ENCODE measurements at regions not wholly inside any gene's neighbourhood (a gene's known extent, or its start where the extent isn't known, plus 50 kb on each side); places are given as distances from the start of the nearest gene placed in this dataset.

DNA sequence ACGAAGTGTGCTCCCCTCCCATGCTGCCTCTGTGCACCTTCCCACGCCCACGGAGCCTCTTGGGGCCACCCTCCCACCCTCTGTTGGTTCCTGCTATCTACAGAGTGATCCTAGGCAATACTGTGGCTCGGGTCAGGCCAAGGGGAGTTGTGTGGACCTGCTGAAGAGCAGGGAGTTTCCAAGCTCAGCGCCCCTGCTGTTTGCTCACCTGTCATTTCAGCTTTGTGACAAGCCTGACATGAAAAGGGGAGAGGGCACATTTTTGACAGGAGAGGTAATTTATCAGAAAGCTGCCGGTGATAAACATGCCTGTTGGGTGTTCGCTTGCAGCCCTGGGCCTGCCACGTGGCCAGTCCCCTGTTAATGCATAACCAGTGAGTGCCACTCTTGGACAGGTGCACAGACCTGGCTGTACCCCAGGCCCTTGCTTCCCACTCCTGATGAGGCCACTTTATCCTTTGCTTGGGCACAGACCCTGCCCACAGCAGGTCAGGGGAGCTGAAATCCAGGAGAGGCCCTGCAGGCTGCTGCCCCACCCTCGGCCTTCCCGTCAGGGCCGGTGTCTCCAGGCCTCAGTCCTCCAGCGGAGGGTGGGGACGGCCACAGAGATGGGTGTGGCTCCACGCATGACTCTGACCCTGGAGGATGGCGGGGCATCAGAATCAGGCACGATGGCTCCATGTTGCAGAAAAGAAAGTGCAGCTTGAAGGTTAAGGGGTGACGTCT is 201.5 kb upstream of the GPR12 start:
- no TSS peak for BruUV-seq (replicated peaks)
- no peaks in the 10 kb centered on the region for H3K79me2 ChIP-seq (ENCODE audit: control insufficient read depth, insufficient read depth, low read length)
- no peaks in the 10 kb centered on the region for H3K9me3 ChIP-seq (replicated peaks; ENCODE audit: control insufficient read depth, insufficient read depth, low read depth, low read length)
- H3K4me3 ChIP-seq: no peak overlapping the region
- no peaks in the 10 kb centered on the region for H3K9me1 ChIP-seq (ENCODE audit: control insufficient read depth, insufficient read depth, low read length)
- WGBS (ENCODE audit: insufficient coverage, low coverage, missing lambda C conversion rate): 28% methylated on average over 9 of the region's 17 CpGs
- H3K27ac ChIP-seq (ENCODE audit: extremely low read depth, low read depth, low read length): no peak overlapping the region
- CTCF ChIA-PET (ENCODE audit: low intra/inter-chr PET ratio): no interaction called here
- H4K20me1 ChIP-seq (replicated peaks; ENCODE audit: control insufficient read depth, insufficient read depth, low read length): no peaks in the 10 kb centered on the region
- no peak overlapping the region for H3K9ac ChIP-seq (ENCODE audit: insufficient read depth in 1 of 2, low read depth in 2 of 2, low read length in 2 of 2)
- H3K27me3 ChIP-seq (ENCODE audit: control insufficient read depth in 2 of 2, insufficient read depth in 2 of 2, low read length in 2 of 2): no peaks in the 10 kb centered on the region; a peak in 1 of 5 replicates
- in situ Hi-C loops (cut with MboI): no loop called here
- H2AFZ ChIP-seq (ENCODE audit: low read depth, low read length): peak overlapping the region; percentile 63; the same call in 1 of the 2 replicates
- FAIRE-seq (no peak), ATAC-seq (peak; percentile 58), DNase-seq (ENCODE audit: extremely low read depth in 1 of 4, low spot score in 3 of 4) (peak in 2 of 4 experiments; percentile 19 to 32)
- POLR2A ChIA-PET: interaction anchor here (0.7 kb wide), 1 partner anchor 78 kb away, joined by 4 read pairs; no protein-coding TSS in a partner anchor
- intact Hi-C loops (cut with micrococcal nuclease): no loop called here
- no peaks in the 10 kb centered on the region for H3K36me3 ChIP-seq (ENCODE audit: control insufficient read depth, insufficient read depth, low read length)
- peak; percentile 41; the same call in 1 of the 2 replicates for TF ChIP-seq L3MBTL2 (IDR thresholded peaks at IDR 0.05)
- TF ChIP-seq CXXC5 (CRISPR knock-in tag; IDR thresholded peaks at IDR 0.05): no peak
- peak; percentile 58 for TF ChIP-seq MEIS2 (IDR thresholded peaks at IDR 0.05; ENCODE audit: partially characterized antibody)
- TF ChIP-seq, protein P1, sequence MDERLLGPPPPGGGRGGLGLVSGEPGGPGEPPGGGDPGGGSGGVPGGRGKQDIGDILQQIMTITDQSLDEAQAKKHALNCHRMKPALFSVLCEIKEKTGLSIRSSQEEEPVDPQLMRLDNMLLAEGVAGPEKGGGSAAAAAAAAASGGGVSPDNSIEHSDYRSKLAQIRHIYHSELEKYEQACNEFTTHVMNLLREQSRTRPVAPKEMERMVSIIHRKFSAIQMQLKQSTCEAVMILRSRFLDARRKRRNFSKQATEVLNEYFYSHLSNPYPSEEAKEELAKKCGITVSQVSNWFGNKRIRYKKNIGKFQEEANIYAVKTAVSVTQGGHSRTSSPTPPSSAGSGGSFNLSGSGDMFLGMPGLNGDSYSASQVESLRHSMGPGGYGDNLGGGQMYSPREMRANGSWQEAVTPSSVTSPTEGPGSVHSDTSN (CRISPR knock-in tag; IDR thresholded peaks at IDR 0.05; ENCODE audit: low read depth): no peak
- TF ChIP-seq, protein P1 (tag; conservative IDR thresholded peaks at IDR 0.05; ENCODE audit: low read depth): 0 out of 2 replicates have a peak, but pooled peaks have one; percentile 25
- peaks cover 4 to 9% of the 10 kb centered on the region in 2 experiments; a peak in 4 of 5 replicates for H3K4me1 ChIP-seq (replicated peaks in 1 of 2; ENCODE audit: control insufficient read depth in 2 of 2, insufficient read depth in 2 of 2, low read length in 2 of 2)
- H3K4me2 ChIP-seq (ENCODE audit: insufficient read depth, low read length): no peak overlapping the region

Measured in K562 (cell line).